HG02970 (cell line): ENCODE measurements at regions not wholly inside any gene's neighbourhood (a gene's known extent, or its start where the extent isn't known, plus 50 kb on each side); places are given as distances from the start of the nearest gene placed in this dataset.

Source experiments
- ATAC-seq: cut with Tn5 transposase; IDR thresholded peaks from one replicate; pipeline ENCODE4 v1.9.1; 2021; ENCODE audit warnings: mild to moderate bottlenecking, moderate library complexity, moderate number of reproducible peaks; ENCODE audit not compliant: unreplicated experiment, low FRiP score

DNA sequence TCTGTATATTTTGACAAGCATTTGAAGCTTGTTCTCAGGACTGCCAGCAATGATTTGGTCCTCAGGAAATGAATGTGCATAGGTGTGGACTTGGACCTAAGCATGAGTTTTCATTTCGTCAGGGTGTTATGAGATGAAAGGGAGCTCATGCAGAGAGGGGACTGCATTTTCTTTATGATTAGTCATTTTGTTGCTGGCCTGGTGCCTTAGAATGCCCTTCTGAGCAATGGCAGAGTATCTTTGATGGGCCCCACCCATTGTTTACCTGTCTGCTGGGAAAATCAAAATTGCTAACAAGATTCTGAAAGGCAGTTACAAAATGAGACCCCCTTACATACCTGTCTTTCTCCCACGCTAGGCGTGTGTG lies 51.5 kb upstream of the MTHFD1L start:
- ATAC-seq: peak; percentile 44
